OCI-LY3 (cell line): ENCODE measurements at regions not wholly inside any gene's neighbourhood (a gene's known extent, or its start where the extent isn't known, plus 50 kb on each side); places are given as distances from the start of the nearest gene placed in this dataset.
"Not testable (repeated sequence)": the region's sequence is repeated elsewhere in the genome, so short reads cannot be mapped to it uniquely, and the experiment has no call there.

Experiments used
- H2AFZ ChIP-seq: fragments of 200-600, 300-600 bp; shearing (Covaris generic); 2 replicates; pipeline ENCODE4 v1.6.0; 2014; ENCODE audit warnings: antibody characterized with exemption, low read depth, low read length
- H3K27ac ChIP-seq: fragments of 200-600, 300-600 bp; sonication (generic); 2 replicates; pipeline ENCODE4 v1.5.1; 2014; ENCODE audit warnings: mild to moderate bottlenecking, low read length, moderate library complexity, mixed read lengths
- H3K27me3 ChIP-seq: fragments of 200-600, 300-600 bp; sonication (generic); 2 replicates; pipeline ENCODE4 v1.6.1; 2014; ENCODE audit warnings: low read depth, low read length, mixed read lengths
- H3K36me3 ChIP-seq: fragments of 200-600, 300-600 bp; sonication (generic); replicated peaks from 2 replicates; pipeline ENCODE3; 2014; ENCODE audit warnings: low read depth, low read length, mixed read lengths
- H3K4me1 ChIP-seq: fragments of 300-600, 200-600 bp; sonication (generic); 2 replicates; pipeline ENCODE4 v1.6.1; 2014; ENCODE audit warnings: low read length, mixed read lengths
- H3K4me2 ChIP-seq: fragments of 200-600, 300-600 bp; sonication (generic); 2 replicates; pipeline ENCODE4 v1.6.1; 2014; ENCODE audit warnings: low read length, mixed read lengths
- H3K4me3 ChIP-seq: fragments of 300-600, 200-600 bp; sonication (generic); 2 replicates; pipeline ENCODE4 v1.5.1; 2014; ENCODE audit warnings: antibody characterized with exemption, mild to moderate bottlenecking, low read length, moderate library complexity
- H3K79me2 ChIP-seq: fragments of 300-600, 200-600 bp; shearing (Covaris generic); 2 replicates; pipeline ENCODE4 v1.6.1; 2014; ENCODE audit warnings: mild to moderate bottlenecking, low read length, mixed read lengths
- H3K9ac ChIP-seq: fragments of 300-600, 200-600 bp; shearing (Covaris generic); 2 replicates; pipeline ENCODE4 v1.6.0; 2014; ENCODE audit warnings: mild to moderate bottlenecking, low read length, moderate library complexity
- H3K9me3 ChIP-seq: fragments of 200-600, 300-600 bp; shearing (Covaris generic); 2 replicates; pipeline ENCODE4 v1.6.1; 2014; ENCODE audit warnings: low read length, mixed read lengths; ENCODE audit not compliant: insufficient read depth
- H4K20me1 ChIP-seq: fragments of 200-600, 300-600 bp; sonication (generic); 2 replicates; pipeline ENCODE4 v1.6.1; 2016; ENCODE audit warnings: low read length, mixed read lengths; ENCODE audit not compliant: insufficient read depth
- EZH2phosphoT487 ChIP-seq: fragments of 200-600 bp; shearing (Covaris generic); IDR thresholded peaks from 2 replicates; pipeline ENCODE4 v1.6.1; 2018; ENCODE audit warnings: antibody characterized with exemption, mixed run types, low read depth
- TF ChIP-seq, protein P1 (sequence below): fragments of 200-600, 300-600 bp; sonication (generic); IDR thresholded peaks from 2 replicates; pipeline ENCODE4 v1.5.1; 2014; ENCODE audit warnings: antibody characterized with exemption, low read length, low read depth

DNA sequence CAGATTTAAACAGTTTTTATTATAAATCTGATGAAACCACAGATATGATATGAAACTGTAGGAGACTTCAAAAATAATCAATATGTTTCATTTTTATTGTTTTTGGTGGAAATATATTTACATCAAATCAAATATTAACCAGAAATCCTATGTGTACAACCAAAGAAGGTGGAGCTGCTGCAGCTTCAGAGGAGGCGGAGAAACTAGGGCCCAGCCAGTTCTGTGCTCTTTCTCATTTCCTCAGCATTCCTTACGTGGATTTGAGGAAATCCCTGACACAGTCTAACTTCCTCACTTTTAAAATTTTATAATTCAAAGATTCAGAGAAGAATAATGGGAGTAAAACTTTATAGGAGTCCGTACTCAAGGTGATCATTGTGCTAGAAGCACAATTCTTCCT, 610.7 kb upstream of the CPXCR1 start:
- Histone ChIP-seq H3K4me1 (peaks cover 4% of the 10 kb centered on the region; the same call in 1 of the 2 replicates), H3K36me3 (no peaks in the 10 kb centered on the region), H4K20me1 (no peaks in the 10 kb centered on the region), H3K79me2 (no peaks in the 10 kb centered on the region), H3K4me2 (peak overlapping the region; percentile 54), H3K9me3 (no peaks in the 10 kb centered on the region), H3K27ac (no peak overlapping the region), H3K9ac (no peak overlapping the region), H3K4me3 (peak overlapping the region; percentile 48; the same call in 1 of the 2 replicates), H2AFZ (peak overlapping the region; percentile 56; the same call in 1 of the 2 replicates), H3K27me3 (no peaks in the 10 kb centered on the region)
- TF ChIP-seq EZH2phosphoT487, result no peak
- TF ChIP-seq, protein P1, sequence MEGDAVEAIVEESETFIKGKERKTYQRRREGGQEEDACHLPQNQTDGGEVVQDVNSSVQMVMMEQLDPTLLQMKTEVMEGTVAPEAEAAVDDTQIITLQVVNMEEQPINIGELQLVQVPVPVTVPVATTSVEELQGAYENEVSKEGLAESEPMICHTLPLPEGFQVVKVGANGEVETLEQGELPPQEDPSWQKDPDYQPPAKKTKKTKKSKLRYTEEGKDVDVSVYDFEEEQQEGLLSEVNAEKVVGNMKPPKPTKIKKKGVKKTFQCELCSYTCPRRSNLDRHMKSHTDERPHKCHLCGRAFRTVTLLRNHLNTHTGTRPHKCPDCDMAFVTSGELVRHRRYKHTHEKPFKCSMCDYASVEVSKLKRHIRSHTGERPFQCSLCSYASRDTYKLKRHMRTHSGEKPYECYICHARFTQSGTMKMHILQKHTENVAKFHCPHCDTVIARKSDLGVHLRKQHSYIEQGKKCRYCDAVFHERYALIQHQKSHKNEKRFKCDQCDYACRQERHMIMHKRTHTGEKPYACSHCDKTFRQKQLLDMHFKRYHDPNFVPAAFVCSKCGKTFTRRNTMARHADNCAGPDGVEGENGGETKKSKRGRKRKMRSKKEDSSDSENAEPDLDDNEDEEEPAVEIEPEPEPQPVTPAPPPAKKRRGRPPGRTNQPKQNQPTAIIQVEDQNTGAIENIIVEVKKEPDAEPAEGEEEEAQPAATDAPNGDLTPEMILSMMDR, result no peak

DNA sequence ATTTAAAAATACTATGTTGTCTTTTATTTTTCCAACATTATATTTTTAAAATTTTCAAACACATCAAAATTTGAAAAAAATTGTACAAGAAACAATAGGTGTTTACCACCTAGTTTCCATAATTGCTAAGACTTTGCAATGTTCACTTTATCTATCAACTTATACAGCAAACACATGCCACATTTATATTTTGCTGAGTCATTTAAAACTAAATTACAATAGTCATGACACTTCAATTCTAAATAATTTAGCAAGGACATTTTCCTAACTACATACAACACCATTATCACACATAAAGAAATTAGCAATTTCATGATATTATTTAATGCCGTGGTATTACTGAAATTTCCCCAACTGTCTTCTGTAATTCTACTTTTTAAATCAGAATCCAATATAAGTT, 600.4 kb upstream of the CPXCR1 start:
- H3K27me3 ChIP-seq, result no peaks in the 10 kb centered on the region

DNA sequence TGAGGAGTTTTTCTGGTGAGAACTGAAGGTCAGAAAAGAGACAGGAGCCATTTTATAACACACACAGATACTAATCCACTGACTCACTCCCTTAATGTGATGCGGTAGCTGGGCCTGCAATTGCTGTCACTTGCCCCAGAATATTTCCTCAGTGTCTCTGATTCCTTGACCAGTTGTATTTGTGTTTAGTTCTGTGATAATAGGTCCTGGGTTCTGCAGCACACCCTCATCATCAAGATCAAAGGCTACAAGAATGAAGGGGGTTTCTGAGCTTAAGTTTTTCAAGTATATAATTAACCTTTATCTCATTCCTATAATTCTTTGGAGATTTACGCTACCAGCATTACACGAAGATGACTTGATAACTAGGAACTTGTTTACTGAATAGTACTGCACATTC, 576.5 kb upstream of the CPXCR1 start:
- no peaks in the 10 kb centered on the region for H3K4me1 ChIP-seq
- H3K36me3 ChIP-seq, result no peaks in the 10 kb centered on the region
- H2AFZ ChIP-seq, result no peak overlapping the region
- H4K20me1 ChIP-seq, result no peaks in the 10 kb centered on the region
- no peak overlapping the region for H3K9ac ChIP-seq
- no peaks in the 10 kb centered on the region for H3K9me3 ChIP-seq
- H3K27me3 ChIP-seq, result no peaks in the 10 kb centered on the region
- H3K4me2 ChIP-seq, result no peak overlapping the region
- H3K4me3 ChIP-seq, result no peak overlapping the region
- no peaks in the 10 kb centered on the region for H3K79me2 ChIP-seq
- no peak overlapping the region for H3K27ac ChIP-seq
- TF ChIP-seq, protein P1, result no peak
- no peak for TF ChIP-seq EZH2phosphoT487

More for the DNA sequence above, 600.4 kb upstream of the CPXCR1 start:
- H3K4me2 ChIP-seq, result no peak overlapping the region
- H3K9ac ChIP-seq, result no peak overlapping the region
- H3K4me3 ChIP-seq, result no peak overlapping the region
- H3K9me3 ChIP-seq, result no peaks in the 10 kb centered on the region
- no peak for TF ChIP-seq EZH2phosphoT487
- TF ChIP-seq, protein P1, result no peak
- H3K79me2 ChIP-seq, result no peaks in the 10 kb centered on the region
- no peaks in the 10 kb centered on the region for H3K36me3 ChIP-seq
- no peaks in the 10 kb centered on the region for H3K4me1 ChIP-seq
- no peak overlapping the region for H2AFZ ChIP-seq
- H4K20me1 ChIP-seq, result no peaks in the 10 kb centered on the region
- no peak overlapping the region for H3K27ac ChIP-seq

DNA sequence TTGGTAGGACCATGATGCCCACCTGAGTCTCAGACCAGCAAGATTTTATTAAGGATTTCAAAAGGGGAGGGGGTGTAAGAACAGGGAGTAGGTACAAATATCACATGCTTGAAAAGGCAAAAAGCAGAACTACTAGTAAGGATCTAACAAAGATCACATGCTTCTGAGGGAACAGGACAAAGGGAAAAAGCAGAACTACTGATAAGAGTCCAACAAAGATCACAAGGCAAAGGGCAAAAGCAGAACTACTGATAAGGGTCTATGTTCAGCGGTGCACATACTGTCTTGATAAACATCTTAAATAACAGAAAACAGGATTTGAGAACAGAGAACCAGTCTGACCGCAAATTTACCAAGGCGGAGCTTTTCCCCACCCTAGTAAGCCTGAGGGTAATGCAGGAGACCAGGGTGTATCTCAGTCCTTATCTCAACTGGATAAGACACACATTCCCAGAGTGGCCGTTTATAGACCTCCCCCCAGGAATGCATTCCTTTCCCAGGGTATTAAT, 573.0 kb upstream of the CPXCR1 start:
- H3K4me1 ChIP-seq, H3K4me3 ChIP-seq, H3K9ac ChIP-seq, H2AFZ ChIP-seq, H3K79me2 ChIP-seq, H3K27ac ChIP-seq, H4K20me1 ChIP-seq, H3K4me2 ChIP-seq, H3K27me3 ChIP-seq, H3K9me3 ChIP-seq, H3K36me3 ChIP-seq: not testable (repeated sequence)
